SKM-1 (cell line): ENCODE measurements at regions not wholly inside any gene's neighbourhood (a gene's known extent, or its start where the extent isn't known, plus 50 kb on each side); places are given as distances from the start of the nearest gene placed in this dataset.

Experiments
- DNase-seq: peaks from one replicate; lab custom pipeline; 2025; ENCODE audit not compliant: unreplicated experiment; lab: John Stamatoyannopoulos, UW

DNA sequence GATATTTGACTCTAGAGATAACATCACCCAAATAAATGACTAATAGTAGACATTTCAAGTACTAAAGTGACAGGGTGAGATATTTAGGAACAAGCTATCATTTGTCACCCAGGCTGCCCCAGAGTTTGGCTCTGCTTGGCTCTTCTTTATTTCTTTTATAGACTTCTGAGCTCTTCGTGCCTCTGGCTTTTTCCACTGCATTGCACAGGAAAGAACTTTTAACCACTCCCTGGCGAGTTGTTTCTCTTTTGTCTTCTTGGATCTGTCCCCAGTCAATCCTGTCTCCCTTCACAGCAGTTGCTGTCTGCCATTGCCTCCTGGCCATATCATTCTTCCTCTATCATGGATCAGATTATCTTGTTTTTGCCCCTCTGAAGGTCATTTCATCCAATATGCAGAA is 339.2 kb upstream of the DCBLD2 start:
- no peak for DNase-seq

DNA sequence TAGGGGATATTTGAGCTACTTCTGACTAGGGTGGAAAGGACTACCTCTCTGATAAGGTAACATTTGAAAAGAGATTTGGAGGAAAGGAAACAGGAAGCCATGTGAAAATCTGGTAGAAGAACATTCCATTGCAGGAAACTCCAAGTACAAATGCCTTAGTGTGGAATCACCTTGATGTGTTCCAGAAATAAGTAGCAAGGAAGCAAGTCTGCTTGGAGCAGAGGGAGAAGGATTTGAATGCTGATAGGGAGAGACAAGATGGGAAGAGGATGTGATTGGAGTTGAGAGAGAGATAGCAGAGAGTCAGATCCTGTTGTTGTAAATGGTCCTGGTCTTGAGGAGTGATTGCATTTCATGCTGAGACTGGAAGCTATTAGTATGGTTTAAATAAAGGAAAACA is 335.1 kb upstream of the DCBLD2 start:
- DNase-seq: no peak

- DNase-seq: no peak
These were observed 331.2 kb upstream of the DCBLD2 start for GRCh38 chr3:99232696-99233095.

- no peak for DNase-seq
These were observed 317.0 kb upstream of the DCBLD2 start for GRCh38 chr3:99218468-99218867.

GRCh38 chr3:99212969-99213368 is 311.5 kb upstream of the DCBLD2 start:
- DNase-seq: no peak

GRCh38 chr3:99211309-99211708 is 309.8 kb upstream of the DCBLD2 start:
- DNase-seq: no peak

- DNase-seq: no peak
These were observed 297.5 kb upstream of the DCBLD2 start for GRCh38 chr3:99199021-99199420.

DNA sequence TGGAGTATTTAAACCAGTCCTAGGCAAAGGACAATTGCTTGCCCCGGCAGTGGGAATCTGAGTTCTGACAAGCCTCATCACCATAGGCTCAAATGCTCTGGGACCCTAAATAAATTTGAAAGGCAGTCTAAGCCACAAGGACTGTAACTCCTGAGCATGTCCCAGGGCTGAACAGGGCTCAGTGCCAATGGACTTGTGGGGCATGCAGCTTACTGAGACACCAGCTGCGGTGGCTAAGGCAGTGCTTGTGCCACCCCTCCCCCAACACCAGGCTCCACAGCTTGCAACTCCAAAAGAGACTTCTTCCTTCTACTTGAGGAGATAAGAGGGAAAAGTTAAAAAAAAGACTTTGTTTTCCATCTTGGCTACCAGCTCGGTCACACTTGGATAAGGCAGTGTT is 289.7 kb upstream of the DCBLD2 start:
- DNase-seq: no peak

DNA sequence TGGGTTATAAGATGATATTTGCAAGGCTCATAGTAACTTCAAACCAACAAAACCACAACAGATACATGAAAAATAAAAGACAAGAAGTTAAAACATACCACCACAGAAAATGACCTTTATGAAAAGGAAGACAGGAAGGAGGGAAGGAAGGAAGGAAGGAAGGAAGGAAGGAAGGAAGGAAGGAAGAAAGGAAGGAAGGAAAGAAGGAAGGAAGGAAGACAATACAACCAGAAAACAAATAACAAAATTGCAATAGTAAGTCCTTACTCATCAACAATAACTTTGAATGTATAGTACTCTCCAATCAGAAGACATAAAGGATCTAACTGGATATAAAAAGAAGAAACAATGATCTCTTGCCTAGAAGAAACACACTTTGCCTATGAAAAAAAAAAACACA is 287.4 kb upstream of the DCBLD2 start:
- no peak for DNase-seq

- no peak for DNase-seq
These were observed 284.5 kb upstream of the DCBLD2 start for GRCh38 chr3:99186016-99186415.

- DNase-seq: no peak
These were observed 274.9 kb upstream of the DCBLD2 start for GRCh38 chr3:99176169-99176964.

- DNase-seq: no peak
These were observed 273.8 kb upstream of the DCBLD2 start for GRCh38 chr3:99175276-99175812.

- DNase-seq: peak; percentile 33
These were observed 271.5 kb upstream of the DCBLD2 start for GRCh38 chr3:99172736-99173657.

DNA sequence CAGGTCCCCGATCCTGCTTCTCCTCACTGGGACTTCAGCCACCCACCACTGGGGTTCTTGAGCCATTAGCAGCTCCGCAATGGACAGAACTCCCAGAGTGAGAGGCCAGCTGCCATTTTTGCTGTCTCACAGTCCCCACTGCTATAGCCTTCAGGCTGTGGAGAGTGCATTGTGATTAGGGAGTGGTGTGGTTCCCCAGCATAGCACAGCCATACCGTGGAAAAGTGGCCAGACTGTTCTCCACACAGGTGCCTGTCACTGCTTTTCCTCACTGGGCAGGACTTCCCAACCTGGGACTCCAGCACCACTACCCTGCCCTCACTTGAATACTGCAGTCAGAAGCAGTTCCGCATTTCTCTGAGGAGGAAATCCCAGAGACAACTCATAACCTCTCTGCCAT is 270.3 kb upstream of the DCBLD2 start:
- DNase-seq: no peak

GRCh38 chr3:99170867-99171517 is 269.5 kb upstream of the DCBLD2 start:
- DNase-seq: no peak

- no peak for DNase-seq
These were observed 265.6 kb upstream of the DCBLD2 start for GRCh38 chr3:99167071-99167470.

- no peak for DNase-seq
These were observed 261.8 kb upstream of the DCBLD2 start for GRCh38 chr3:99163314-99163713.

DNA sequence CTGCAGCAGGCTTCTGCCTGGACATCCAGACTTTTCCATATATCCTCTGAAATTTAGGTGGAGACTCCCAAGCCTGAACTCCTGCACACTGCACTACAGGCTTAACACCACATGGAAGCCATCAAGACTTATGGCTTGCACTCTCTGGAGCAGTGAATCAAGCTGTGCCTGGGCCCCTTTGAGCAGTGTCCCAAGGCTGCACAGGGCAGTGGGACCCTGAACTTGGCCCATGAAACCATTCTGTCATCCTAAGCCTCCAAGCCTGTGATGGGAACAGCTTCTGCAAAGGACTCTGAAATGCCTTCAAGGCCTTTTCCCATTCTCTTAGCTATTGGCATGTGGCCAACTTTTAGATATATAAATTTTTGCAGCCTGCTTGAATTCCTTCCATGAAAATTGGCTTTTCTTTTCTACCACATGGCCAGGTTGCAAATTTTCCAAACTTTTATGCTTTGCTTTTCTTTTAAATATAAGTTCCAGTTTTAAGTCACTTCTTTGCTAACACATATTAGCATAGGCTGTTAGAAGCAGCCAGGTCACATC is 257.8 kb upstream of the DCBLD2 start:
- no peak for DNase-seq

DNA sequence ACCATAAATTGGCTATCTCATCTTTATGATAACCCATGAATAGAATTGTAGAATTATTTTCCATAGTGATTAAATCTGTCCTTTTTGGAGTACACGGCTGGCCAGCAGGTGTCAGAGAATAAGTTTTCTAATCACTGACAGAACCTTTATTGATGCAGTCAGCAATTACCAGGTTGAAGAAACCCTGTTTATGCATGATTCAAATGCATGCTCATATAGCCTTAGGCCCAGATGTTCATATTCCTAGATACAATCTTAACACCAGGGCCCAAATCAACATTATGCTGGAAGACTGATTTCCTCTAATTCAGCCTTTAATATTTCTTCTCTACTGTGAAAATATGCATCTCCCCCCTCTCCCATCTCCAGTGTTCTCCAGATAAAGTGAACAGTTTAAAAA is 243.5 kb upstream of the DCBLD2 start:
- no peak for DNase-seq

GRCh38 chr3:99143493-99143892 is 242.0 kb upstream of the DCBLD2 start:
- no peak for DNase-seq

GRCh38 chr3:99134986-99135385 is 233.5 kb upstream of the DCBLD2 start:
- no peak for DNase-seq
